Hepatocyte (in vitro differentiated cells): ENCODE measurements at regions not wholly inside any gene's neighbourhood (a gene's known extent, or its start where the extent isn't known, plus 50 kb on each side); places are given as distances from the start of the nearest gene placed in this dataset.

Experiments used
- EZH2 ChIP-seq: fragments of 200-600 bp; sonication (generic); IDR thresholded peaks from 2 replicates; pipeline ENCODE4 v1.6.1; 2016; ENCODE audit warnings: antibody characterized with exemption, mild to moderate bottlenecking, borderline replicate concordance
- EZH2phosphoT487 ChIP-seq: fragments of 200-600 bp; sonication (generic); IDR thresholded peaks from one replicate; pipeline ENCODE4 v1.6.1; 2018; ENCODE audit warnings: antibody characterized with exemption, mild to moderate bottlenecking, low read depth, moderate library complexity; ENCODE audit not compliant: unreplicated experiment, severe bottlenecking
- TF ChIP-seq, protein P1 (sequence below): fragments of 200-600 bp; sonication (generic); IDR thresholded peaks from 2 replicates; pipeline ENCODE4 v1.5.1; 2016; ENCODE audit warnings: antibody characterized with exemption, mild to moderate bottlenecking; ENCODE audit not compliant: poor library complexity

DNA sequence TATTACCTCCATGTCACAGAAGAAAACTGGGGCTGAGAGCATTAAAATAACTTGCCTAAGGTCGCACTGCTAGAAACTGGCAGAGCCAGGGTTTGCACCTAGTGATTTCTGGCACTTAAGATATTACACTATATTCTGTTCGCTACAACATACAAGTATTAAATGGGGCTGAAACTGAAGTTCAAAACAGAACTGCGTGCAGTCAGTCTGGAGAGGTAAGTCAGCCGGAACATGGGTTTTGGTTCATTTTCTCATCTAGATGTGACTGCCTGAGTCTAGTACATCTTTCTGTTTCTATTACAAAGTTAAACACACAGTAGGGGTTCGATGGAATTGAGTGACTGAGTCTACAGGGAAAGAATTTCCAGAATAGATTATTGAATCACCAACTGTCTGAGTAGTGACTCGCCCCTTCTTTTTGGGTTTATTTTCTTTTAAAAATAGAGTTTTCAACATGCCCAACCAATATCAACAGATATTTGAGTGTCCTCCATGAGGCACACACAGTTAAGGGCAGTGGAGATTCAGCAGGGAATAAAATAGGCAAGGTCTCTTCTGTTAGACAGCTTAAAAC lies 150.8 kb downstream of the RNF152 start:
- TF ChIP-seq, protein P1, sequence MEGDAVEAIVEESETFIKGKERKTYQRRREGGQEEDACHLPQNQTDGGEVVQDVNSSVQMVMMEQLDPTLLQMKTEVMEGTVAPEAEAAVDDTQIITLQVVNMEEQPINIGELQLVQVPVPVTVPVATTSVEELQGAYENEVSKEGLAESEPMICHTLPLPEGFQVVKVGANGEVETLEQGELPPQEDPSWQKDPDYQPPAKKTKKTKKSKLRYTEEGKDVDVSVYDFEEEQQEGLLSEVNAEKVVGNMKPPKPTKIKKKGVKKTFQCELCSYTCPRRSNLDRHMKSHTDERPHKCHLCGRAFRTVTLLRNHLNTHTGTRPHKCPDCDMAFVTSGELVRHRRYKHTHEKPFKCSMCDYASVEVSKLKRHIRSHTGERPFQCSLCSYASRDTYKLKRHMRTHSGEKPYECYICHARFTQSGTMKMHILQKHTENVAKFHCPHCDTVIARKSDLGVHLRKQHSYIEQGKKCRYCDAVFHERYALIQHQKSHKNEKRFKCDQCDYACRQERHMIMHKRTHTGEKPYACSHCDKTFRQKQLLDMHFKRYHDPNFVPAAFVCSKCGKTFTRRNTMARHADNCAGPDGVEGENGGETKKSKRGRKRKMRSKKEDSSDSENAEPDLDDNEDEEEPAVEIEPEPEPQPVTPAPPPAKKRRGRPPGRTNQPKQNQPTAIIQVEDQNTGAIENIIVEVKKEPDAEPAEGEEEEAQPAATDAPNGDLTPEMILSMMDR = no peak
- TF ChIP-seq EZH2 = no peak
- TF ChIP-seq EZH2phosphoT487 = no peak
